Fibroblast of skin of left biceps (primary cell): ENCODE measurements at regions not wholly inside any gene's neighbourhood (a gene's known extent, or its start where the extent isn't known, plus 50 kb on each side); places are given as distances from the start of the nearest gene placed in this dataset.
"Not testable (repeated sequence)": the region's sequence is repeated elsewhere in the genome, so short reads cannot be mapped to it uniquely, and the experiment has no call there.

Experiments used
- DNase-seq, 2 experiments: peaks; one replicate each; pipeline ENCODE4 v3.0.0-alpha.2; 2013; ENCODE audit warnings: low read depth in 2 of 2

- no peak for DNase-seq
Observed at GRCh38 chr6:135605278-135605790, 107.8 kb upstream of the AHI1 start.

- no peak for DNase-seq
Observed at GRCh38 chr6:135606392-135606791, 108.9 kb upstream of the AHI1 start.

- no peak for DNase-seq
Observed at GRCh38 chr6:135608031-135608430, 110.5 kb upstream of the AHI1 start.

DNA sequence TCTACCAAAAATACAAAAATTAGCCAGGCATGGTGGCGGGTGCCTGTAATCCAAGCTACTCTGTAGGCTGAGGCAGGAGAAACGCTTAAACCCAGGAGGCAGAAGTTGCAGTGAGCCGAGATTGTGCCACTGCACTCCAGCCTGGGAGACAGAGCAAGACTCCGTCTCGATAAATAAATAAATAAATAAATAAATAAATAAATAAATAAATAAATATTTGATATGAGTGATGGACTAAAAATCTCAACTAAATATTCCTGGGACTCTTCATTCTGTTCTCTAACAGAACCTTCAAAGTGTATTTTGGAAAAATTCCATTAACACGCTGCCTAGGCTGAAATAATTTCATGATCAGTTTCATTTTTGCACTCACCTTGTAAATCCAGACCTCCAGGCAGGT, 112.7 kb upstream of the AHI1 start:
- not testable (repeated sequence) for DNase-seq

DNA sequence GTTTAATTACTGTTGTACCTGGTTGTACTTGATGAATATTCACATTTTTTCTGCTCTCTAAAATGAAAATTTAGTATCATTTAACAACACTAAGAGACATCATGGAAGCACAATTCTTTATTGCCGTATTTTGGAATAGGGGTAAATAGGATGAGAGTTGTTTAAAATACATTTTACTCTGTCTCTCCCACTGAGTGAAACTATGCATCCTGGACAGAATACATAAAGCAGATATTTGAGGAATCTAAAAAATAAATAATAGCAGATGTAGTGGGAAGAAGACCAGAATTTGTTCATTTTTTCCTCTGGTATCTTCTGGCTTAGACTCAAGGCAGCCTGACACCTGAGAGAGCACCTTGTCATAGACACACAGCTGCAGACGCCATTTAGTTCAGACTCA, 119.1 kb upstream of the AHI1 start:
- no peak for DNase-seq

DNA sequence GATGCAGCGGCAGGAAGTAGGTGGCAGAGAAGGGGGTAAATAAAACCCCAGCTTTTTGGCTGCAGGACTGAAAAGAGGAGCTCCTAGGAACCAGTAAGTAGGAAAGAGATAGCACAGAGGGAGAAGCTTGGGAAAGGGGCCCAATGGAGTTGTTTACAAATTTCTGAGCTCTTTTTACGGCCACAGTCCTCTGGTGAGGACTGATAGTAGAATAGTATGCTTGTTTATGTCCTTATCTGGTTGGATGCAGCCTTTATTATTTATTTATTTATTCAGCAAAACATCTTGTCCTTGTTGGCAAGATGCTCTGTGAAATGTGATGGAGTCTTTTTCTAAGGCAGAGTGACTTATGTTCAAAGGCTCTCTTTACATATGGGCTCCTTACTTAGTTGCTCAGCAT, 119.7 kb upstream of the AHI1 start:
- DNase-seq = no peak

DNA sequence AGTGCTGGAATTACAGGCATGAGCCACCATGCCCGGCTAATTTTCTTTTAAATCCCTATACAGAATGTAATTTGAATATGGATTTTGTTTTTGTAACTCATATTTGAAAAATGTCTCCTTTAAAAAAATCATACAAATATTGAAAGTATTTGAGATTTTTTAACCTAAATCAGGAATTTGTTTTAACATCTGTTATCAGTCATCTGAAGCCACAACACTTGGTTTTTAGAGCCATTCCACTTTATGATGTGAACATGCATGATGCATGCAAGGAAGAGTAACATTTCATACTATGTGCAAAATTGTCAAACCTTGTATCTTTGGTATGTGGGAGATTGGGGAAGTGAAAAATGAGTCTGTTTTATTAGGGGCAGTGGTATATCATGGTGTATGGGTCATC, 124.5 kb upstream of the AHI1 start:
- DNase-seq = peak; percentile 28 to 40

GRCh38 chr6:135623979-135624378, 126.4 kb upstream of the AHI1 start:
- DNase-seq = no peak

DNA sequence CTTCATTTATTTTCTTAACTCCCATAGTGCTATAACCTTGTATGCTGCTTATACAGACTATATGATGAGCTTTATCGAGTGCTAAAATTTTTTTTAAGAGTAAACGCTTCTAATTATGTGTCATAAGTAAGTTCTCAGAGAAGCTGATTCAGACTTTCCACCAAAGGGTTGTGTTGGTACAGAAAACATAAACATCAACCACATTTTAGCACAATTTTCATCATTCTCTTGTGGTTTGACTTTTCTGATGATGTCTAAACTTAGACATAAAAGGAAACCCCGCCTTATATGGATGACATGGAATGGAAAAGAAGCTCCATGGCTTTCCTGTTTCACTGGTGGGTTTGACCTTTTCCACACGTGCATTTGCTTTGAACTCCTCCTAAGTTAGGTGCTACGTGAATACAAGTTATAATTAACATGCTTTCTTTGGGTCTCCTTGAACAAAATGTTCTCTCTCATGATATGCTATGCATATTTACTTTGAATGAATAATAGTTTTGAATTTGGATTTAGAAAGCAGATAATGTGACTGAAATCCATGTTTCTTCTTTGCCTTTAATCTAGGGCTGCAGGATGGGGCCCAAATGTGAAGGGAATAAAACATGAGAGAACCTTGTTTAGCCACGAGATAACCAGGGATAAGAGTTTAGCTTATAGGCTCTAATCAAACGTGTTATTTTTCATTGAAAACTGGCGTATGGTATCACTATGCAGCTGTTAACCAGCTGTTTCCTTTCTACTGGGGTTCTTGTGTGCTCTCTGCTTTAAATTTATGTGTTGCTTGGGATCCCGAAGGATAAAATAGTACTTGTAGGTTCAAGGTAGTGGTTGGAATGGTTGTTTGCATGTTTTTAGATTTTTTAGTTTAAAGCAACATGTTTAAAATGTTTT, 127.1 kb upstream of the AHI1 start:
- DNase-seq = peak; percentile 21

DNA sequence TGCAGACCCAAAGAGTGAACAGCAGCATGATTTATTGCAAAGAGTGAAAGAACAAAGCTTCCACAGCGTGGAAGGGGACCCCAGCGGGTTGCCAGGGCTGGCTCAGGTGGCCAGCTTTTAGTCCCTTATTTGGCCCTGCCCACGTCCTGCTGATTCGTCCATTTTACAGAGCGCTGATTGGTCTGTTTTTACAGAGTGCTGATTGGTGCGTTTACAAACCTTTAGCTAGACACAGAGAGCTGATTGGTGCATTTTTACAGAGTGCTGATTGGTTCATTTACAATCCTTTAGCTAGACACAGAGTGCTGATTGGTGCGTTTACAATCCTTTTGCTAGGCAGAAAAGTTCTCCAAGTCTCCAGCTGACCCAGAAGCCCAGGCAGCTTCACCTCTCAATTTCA, 128.5 kb upstream of the AHI1 start:
- not testable (repeated sequence) for DNase-seq

GRCh38 chr6:135627092-135627715, 129.7 kb upstream of the AHI1 start:
- DNase-seq = no peak

DNA sequence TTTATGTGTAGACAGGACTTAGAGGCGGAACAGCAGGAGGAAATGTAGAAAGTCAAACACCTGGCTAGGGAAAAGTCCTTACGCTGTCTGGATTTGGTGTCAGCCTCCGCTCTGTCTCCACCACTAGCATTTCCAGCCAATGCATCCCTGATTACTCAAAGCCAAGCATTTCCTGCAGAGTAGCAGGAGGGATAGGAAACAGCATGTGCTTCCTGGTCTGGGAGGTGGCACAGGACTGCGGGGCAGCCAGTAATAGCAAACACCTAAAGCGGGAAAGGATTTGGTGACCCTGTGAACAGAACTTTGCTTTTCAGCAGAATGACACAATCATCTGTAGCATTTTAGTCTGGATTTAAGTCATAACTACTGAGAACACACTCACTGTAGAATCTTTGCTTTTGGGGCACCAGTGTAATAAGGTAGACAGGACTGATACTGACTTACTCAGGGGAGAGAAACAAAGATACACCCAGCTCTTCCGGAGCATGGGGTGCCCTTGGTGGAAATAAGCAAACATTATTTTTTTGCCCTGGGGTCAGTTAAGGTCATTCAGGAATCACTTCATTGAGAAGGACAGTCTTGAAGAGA, 133.3 kb upstream of the AHI1 start:
- DNase-seq = no peak

- DNase-seq = no peak
Observed at GRCh38 chr6:135631821-135632220, 134.3 kb upstream of the AHI1 start.

DNA sequence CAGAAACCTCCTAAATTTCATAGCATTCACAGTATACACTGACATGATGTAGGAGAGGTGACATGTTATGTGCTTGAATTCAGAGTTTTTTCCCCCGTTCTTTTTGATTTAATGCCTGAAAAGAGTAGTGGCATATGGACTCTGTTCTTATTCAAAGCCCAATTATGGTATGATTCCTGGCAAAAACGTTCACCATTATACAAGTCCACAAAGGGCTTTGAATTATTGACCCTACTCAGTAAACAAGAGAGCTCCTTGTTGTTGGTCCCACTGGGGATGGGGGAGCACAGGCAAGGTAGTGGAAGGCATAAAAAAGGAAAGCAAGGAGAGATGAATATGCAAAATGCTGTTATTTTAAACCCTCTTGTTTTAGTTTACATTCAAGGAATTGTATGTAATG, 136.0 kb upstream of the AHI1 start:
- DNase-seq = no peak

GRCh38 chr6:135637701-135638100, 140.2 kb upstream of the AHI1 start:
- DNase-seq = no peak

DNA sequence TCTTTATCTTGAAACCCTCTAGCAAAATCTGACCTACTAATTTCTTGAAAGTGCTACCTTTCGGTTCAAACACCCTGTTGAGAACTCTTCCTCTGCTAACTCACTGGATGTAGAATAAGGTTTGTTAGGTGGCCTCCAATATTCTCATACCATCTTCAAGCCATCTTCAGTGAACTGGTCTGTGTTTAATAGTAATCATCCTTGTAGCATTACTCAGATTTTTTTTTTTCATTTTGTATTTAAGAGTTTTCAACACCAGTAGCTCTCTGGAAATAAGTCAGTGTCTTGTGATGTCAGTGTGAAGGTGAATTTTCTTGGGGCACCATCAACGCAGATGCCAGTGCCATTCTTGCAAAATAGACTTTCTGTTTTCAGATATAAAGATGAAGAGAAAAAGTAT, 140.6 kb upstream of the AHI1 start:
- DNase-seq = no peak

- no peak for DNase-seq
Observed at GRCh38 chr6:135640048-135640447, 142.5 kb upstream of the AHI1 start.

DNA sequence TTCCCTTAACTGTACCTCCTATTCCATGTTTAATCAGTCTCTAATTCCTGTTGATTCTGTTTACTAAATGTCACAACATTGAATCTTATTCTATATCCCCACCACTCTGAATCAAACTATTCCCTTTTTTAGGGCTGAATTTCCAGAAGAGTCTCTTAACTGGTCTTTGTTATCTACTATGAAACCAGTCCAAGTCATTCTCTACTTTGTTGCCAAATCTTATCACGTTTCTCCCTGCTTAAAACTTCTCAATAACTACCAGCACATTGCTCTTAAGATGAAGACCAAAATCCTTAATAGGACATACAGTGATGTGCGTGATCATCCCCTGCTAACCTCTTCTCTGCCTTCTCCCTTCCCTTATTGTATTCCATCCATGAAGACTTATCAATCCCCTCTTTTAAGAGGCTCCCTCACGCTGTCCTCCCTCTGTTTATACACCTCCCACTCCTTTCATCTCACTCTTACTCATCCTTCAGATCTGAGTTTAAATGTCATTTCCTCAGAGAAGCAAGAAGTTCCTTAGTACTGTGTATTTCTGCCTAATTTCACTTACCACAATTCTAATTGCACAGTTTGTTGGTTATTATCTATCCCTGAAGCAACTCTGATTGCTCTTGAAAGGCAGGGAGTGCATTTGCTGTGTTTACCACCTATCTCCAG, 143.0 kb upstream of the AHI1 start:
- DNase-seq = no peak

- no peak for DNase-seq
Observed at GRCh38 chr6:135642912-135643311, 145.4 kb upstream of the AHI1 start.

DNA sequence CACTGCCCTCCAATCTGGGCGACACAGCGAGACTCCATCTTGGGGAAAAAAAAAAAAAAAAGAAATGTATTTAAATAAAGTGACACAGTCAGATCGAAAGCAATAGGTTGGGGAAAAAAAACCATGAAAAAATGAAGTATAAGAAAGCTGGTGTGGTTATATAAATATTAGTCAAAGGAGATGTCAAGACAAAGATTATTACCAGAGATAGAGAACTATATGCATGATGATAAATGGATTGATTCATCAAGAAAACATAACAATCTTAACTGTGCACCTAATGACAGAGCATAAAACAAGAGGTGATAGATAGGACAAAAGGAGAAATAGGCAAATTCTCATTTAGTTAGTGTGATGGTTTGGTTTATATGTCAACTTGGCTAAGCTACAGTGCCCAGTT, 146.9 kb upstream of the AHI1 start:
- DNase-seq = no peak

DNA sequence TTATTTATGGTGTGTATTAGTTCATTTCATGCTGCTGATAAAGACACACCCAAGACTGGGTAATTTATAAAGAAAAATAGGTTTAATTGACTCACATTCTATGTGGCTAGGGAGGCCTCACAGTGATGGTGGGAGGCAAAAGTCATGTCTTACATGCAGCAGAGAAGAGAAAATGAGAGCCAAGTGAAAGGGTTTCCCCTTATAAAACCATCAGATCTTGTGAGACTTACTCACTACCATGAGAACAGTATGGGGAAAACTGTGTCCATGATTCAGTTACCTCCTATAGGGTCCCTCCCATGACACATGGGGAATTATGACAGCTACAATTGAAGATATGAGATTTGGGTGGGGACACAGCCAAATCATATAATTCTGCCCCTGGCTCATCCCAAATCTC, 150.0 kb upstream of the AHI1 start:
- no peak for DNase-seq
